ENCODE measurements at regions not wholly inside any gene's neighbourhood (a gene's known extent, or its start where the extent isn't known, plus 50 kb on each side); places are given as distances from the start of the nearest gene placed in this dataset.
A peak's percentile ranks its signal among the peaks of the same experiment; 100 is the strongest.

DNA sequence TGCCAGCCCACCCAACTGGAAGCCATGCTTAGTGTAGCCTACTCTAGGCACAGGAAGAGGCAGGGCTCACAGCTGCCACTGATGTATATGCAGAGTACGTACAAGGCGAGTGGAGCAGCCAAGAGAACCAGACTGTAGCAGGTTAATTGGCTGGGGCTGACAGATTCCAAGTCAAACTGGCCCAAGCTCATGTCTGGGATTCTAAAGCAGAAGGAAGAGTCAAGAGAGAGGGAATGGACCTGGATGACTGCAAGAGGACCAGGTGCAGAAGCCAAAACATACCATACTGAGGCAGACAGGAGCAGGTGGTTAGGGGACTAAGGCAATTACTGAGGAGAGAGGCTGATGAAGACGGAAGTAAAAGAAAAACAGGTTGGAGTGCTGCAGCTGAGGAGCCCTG, 51.3 kb upstream of the LRRN2 start:
- DNase-seq, result no peak

DNA sequence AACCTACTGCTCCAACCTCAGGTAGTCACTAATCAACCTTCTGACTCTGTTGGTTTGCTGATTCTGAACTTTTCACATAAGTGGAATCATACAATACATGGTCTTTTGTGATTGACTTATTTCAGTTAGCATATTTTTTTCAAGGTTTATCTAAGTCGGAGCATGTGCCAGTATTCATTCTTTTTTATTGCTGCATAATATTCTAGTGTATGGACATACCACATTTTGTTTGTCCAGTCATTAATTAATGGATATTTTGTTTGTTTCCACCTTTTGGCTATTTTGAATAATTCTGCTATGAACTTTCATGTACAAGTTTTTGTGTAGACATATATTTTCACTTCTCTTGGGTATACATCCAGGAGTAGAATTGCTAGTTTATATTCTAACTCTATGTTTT, 53.0 kb upstream of the LRRN2 start:
- no peak for DNase-seq

GRCh38 chr1:204740354-204740753, 54.8 kb upstream of the LRRN2 start:
- no peak for DNase-seq

DNA sequence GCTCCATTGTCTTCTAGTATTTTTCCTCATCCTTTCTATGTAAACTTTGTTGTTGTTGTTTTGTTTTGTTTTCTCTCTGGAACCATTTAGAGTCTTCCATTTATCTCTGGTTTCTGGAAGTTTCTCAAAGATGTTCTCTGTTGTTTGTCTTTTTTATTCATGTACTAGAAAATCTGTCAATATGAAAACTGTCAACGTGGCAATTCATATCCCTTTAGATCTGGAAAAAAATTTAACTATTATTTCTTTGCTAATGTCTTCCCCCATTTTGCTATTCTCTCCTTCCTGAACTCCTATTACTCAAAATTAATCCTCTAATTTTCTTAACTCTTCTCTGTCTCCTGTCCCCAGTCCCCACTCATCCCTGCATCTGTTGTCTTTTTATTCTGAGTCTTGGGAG, 55.9 kb upstream of the LRRN2 start:
- no peak for DNase-seq

- no peak for DNase-seq
These were observed 57.2 kb upstream of the LRRN2 start for GRCh38 chr1:204742676-204743251.

- DNase-seq, result no peak
These were observed 58.7 kb upstream of the LRRN2 start for GRCh38 chr1:204744107-204744779.

GRCh38 chr1:204746838-204747442, 61.4 kb upstream of the LRRN2 start:
- peak in 1 of 2 donors; percentile 51 for DNase-seq

DNA sequence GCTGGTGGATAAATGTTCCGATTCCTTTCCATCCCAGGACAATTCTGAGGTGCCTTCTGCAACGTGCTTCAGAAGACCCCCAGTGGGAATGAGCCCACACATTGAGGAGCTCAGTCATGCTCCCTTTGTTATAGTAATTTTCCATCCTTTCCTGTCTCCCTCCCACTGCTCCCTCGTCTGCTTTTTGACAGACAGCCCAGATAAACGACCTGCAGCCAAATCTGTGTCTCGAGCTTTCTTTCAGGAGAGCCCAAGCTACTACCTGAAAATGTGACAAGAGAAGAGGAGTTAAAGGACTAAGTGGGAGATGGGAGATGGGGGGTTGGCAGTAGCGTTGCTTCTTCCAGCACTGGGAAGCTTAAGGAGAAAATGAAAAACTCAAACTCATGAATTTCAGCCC, 65.9 kb upstream of the LRRN2 start:
- DNase-seq, result no peak

DNA sequence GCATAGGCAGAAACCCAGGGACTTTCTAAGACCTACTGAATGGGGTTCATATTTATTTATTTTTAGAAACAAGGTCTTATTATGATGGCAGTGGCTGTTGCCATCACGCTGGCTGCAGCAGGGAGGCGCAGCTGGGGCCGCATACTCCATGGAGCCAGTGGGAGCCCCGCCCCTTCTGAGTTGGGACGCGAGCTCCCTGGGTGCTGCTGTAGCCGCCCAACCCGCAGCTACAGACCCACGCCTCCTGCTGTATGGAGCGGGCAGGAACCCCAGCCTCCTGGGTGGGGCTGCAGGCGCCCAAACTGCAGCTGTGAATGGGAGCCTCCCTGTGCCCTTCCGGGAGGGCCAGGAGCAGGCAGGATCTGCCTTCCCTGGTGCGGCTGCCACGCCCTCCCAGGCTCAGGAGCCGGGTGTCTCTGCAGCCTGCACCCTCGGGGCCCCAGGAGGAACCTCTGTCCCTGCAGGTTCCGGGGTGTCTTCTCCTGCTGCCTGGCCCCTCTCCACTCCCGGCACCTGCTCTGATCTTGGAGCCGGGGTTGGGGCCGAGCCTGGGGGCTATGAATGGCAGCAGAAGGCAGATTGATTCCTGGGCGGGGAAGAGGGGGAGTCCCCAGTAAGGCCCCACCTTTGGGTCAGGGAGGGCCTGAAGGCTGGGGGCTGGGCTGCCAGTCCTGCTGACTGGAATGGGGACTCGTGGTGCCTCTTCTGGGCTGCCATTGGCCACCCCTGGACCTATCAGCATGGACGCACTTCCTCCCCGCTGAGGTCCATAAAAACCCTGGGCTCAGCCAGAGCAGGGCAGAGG, 66.5 kb upstream of the LRRN2 start:
- no peak for DNase-seq

DNA sequence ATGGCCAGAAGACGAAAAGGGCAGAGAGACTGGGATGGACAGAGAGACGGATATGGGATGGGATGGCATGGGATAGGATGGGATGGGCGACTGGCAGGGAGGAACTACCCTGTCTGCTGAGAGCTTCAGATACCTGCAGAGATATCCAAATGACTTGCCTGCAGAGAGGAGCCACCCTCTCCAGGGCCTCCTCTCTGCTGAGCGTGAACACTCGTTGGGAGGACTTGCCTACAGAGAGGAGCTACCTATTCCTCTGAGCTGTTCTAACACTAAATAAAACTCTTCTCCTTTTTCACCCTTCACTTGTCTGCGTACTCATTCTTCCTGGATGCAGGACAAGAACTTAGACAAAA, 67.1 kb upstream of the LRRN2 start:
- no peak for DNase-seq

- DNase-seq, result no peak
These were observed 69.3 kb upstream of the LRRN2 start for GRCh38 chr1:204754821-204755220.

- no peak for DNase-seq
These were observed 70.8 kb upstream of the LRRN2 start for GRCh38 chr1:204756349-204756748.

- DNase-seq, result peak in 1 of 2 donors; percentile 34
These were observed 71.3 kb upstream of the LRRN2 start for GRCh38 chr1:204756811-204757210.

DNA sequence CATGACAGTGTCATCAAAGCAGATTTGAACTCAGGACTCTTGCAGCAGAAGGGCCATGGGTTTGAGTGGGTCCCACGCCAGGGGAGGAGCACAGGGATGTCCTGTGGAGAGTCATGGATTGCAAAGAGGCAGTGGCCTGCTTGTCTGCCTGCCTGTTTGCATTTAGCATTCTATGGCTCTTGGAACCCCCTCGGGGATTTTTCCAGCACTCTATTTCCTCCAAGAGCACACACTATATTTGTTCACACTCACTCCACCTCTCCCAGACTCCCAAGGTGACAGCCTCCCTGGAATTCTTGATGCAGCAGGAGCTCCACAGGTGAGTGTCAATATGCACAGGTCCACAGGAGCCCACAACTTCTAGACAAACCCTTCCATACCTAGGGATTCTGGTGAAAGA, 73.1 kb upstream of the LRRN2 start:
- no peak for DNase-seq

DNA sequence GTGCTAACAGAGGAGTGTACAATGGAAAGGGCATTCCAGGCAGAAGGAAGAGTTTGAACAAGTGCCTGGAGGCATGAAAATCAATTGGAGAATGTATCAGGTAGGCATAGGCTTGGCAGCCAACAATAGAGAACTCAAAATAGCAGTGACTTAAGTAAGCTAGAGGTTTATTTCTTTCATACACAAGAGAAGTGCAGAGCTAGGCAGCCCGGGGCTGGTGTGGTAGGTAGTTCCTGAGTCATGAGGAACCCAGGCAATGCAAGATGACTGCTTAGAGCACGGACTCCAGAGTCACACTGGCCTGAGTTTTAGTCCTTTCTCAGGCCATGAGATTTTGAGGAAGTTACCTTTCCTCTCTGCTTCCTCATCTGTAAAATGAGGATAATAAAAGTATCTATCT, 74.8 kb upstream of the LRRN2 start:
- DNase-seq, result no peak

GRCh38 chr1:204760757-204761156, 75.2 kb upstream of the LRRN2 start:
- no peak for DNase-seq

GRCh38 chr1:204763773-204764427, 78.4 kb upstream of the LRRN2 start:
- DNase-seq, result peak; percentile 11 to 81

- no peak for DNase-seq
These were observed 84.5 kb upstream of the LRRN2 start for GRCh38 chr1:204769997-204770396.

DNA sequence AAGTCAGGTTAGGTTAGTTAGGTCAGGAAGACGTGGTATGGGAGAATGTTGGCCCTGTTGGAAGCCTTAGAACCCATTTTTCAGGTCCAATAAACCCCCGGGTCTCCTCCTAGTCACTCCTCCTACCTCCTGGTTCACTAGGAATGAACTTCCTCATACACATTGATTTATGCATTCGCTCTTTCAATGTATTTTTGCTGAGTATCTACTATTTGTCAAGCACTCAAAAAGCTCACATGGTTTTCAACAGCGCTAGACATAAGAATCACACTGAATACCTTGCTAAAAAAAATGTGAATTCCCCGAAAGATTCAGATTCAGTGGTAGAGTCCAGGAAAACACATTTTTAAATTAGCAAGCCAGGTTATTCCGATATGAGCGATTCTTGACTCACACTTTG, 85.8 kb upstream of the LRRN2 start:
- DNase-seq, result no peak

- no peak for DNase-seq
These were observed 87.7 kb upstream of the LRRN2 start for GRCh38 chr1:204773246-204773645.

DNA sequence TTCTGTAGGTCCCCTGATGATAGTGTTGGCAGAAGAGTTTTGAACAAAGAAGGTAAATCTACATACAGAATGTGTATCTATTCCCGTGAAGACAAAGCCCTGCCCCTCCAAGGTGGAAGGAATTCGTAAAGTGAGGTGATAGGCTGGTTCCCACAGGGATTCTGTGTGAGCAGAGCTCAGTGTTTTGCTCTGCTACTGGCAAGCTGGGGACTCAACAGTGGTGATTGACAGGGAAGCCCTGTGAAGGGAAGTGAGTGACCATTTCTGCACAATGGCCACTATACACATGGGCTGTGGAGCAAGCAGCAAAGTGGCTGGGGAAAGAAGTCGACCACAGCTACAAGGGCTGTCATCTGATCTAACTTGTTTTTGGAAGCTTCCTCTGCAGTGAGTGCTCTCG, 90.0 kb upstream of the LRRN2 start:
- DNase-seq, result no peak

DNA sequence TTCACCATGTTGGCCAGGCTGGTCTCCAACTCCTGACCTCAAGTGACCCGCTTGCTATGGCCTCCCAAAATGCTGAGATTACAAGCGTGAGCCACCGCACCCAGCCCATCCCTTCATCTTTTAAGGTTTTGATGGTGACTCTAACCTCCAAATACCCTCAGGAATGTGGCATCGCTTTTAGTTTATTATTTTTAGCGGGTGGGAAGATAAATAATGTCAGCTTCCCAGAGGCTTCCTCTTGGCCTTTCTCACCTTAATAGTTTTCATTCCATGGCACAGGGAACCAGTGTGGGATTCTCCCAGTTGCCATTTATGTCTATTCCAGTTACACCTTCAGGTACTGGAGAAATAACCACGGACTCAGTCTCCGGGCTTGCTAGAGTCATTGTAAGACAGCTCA, 92.1 kb upstream of the LRRN2 start:
- DNase-seq, result no peak

- no peak for DNase-seq
These were observed 90.0 kb upstream of the NFASC start for GRCh38 chr1:204780630-204781029.

Measured in bone marrow (tissue), 2 donors.